ENCODE measurements at regions not wholly inside any gene's neighbourhood (a gene's known extent, or its start where the extent isn't known, plus 50 kb on each side); places are given as distances from the start of the nearest gene placed in this dataset.

DNA sequence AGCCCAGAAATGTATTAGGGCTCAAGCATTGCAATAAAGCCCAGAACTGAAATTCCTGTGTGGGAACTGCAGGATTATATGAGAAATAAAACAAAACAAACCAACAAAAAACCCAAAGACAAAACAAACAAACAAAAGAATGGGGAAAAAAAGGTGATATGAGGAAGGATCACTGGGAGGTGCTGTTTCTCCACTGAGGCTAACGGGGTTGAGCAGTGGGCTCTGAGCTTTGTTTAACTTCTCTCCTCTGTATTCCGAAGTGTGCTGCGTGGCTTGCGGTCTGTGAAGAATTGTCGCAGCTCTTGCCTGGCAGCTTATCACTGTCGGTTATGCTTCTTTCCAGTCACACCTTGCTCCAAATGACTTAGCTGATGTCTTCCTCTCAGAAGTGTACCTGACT, 106.3 kb downstream of the TENT4A start:
- Histone ChIP-seq H3K9me3 (ENCODE audit: insufficient read depth in 2 of 2, low read depth in 1 of 2, low read length in 1 of 2) (no peaks in the 10 kb centered on the region), H4K20me1 (replicated peaks in 1 of 2; ENCODE audit: control insufficient read depth in 1 of 2, insufficient read depth in 2 of 2, low read length in 2 of 2) (no peaks in the 10 kb centered on the region), H2BK12ac (ENCODE audit: low read depth, low read length) (no peak overlapping the region), H3K14ac (ENCODE audit: insufficient read length) (no peak overlapping the region), H3K4me2 (ENCODE audit: insufficient read depth in 1 of 2, low read depth in 2 of 2, low read length in 2 of 2) (no peak overlapping the region), H3K23me2 (ENCODE audit: low read depth, low read length) (no peaks in the 10 kb centered on the region), H4K91ac (replicated peaks; ENCODE audit: insufficient read length, low read length) (no peak overlapping the region), H3K79me1 (ENCODE audit: low read depth, low read length) (no peaks in the 10 kb centered on the region), H2BK20ac (ENCODE audit: low read length) (no peak overlapping the region), H3K4ac (replicated peaks; ENCODE audit: insufficient read length, low read depth, low read length) (no peak overlapping the region), H3K36me3 (ENCODE audit: control insufficient read depth in 2 of 4, insufficient read depth in 4 of 4, low read length in 3 of 4) (no peaks in the 10 kb centered on the region), H3K56ac (replicated peaks; ENCODE audit: insufficient read length, low read depth, low read length) (no peak overlapping the region), H3K79me2 (ENCODE audit: control insufficient read depth in 1 of 2, insufficient read depth in 2 of 2, low read length in 2 of 2) (no peaks in the 10 kb centered on the region), H2BK15ac (ENCODE audit: low read length) (0 out of 2 replicates have a peak overlapping the region, but pooled peaks have one; percentile 7), H3K9ac (replicated peaks in 1 of 4; ENCODE audit: extremely low read depth in 1 of 4, low read depth in 3 of 4, low read length in 3 of 4) (no peak overlapping the region), H3K27me3 (replicated peaks in 1 of 4; ENCODE audit: control insufficient read depth in 3 of 4, extremely low read depth in 1 of 4, insufficient read depth in 3 of 4, low read length in 3 of 4) (no peaks in the 10 kb centered on the region), H3K23ac (ENCODE audit: insufficient read length) (no peak overlapping the region), H3K18ac (ENCODE audit: extremely low read depth, low read length) (no peak overlapping the region), H2AK5ac (ENCODE audit: low read depth, low read length) (no peak overlapping the region), H4K8ac (ENCODE audit: extremely low read depth, insufficient read depth, low read length) (no peak overlapping the region), H4K5ac (ENCODE audit: insufficient read length, low read depth, low read length) (no peak overlapping the region), H2BK5ac (ENCODE audit: low read depth, low read length) (no peak overlapping the region), H3K27ac (ENCODE audit: low read depth, low read length) (no peak overlapping the region), H3K4me1 (replicated peaks in 1 of 4; ENCODE audit: control insufficient read depth in 3 of 4, insufficient read depth in 4 of 4, low read length in 3 of 4) (no peaks in the 10 kb centered on the region; a peak in 1 of 7 replicates), H2BK120ac (replicated peaks; ENCODE audit: low read depth, low read length) (no peak overlapping the region), H2AFZ (ENCODE audit: low read length) (peak overlapping the region; percentile 55; the same call in 1 of the 2 replicates), H3K4me3 (ENCODE audit: extremely low read depth in 1 of 4, insufficient read depth in 2 of 4, low read depth in 3 of 4, low read length in 4 of 4) (no peak overlapping the region)
- 67% methylated on average over 6 of the region's 6 CpGs; no CpG with 5 or more reads in 1 of the 2 experiments for WGBS, 2 experiments (ENCODE audit: extremely low coverage in 1 of 2, insufficient coverage in 1 of 2, insufficient read length in 1 of 2, insufficient replicate concordance in 2 of 2, low coverage in 1 of 2, low lambda C conversion rate in 2 of 2, missing lambda C conversion rate in 1 of 2)
- DNase-seq (ENCODE audit: low read depth in 1 of 2, low spot score in 2 of 2) (no peak), FAIRE-seq (peak; percentile 19)
- ChIA-PET CTCF (ENCODE audit: partially characterized antibody) (interaction anchor here (0.5 to 11.3 kb wide), 64 partner anchors 8 to 1049 kb away, joined by 3 to 97 read pairs (median 4); partner anchors contain the start of gene FASTKD3), POLR2A (ENCODE audit: partially characterized antibody) (interaction anchor here (0.6 kb wide), 1 partner anchor 54 kb away, joined by 3 read pairs; no protein-coding TSS in a partner anchor)
- TF ChIP-seq RAD21 (IDR thresholded peaks at IDR 0.05 in 1 of 2, conservative IDR thresholded peaks at IDR 0.05 in 1 of 2; ENCODE audit: low read depth in 2 of 2, low read length in 2 of 2) = peak; percentile 86 to 88
- no peak for TF ChIP-seq RFX5 (IDR thresholded peaks at IDR 0.05; ENCODE audit: borderline replicate concordance, low read depth, low read length)
- TF ChIP-seq SIX5 (IDR thresholded peaks at IDR 0.05; ENCODE audit: low read depth, low read length) = no peak
- TF ChIP-seq JUN (IDR thresholded peaks at IDR 0.05; ENCODE audit: low read depth, low read length) = no peak
- TF ChIP-seq SP2 (IDR thresholded peaks at IDR 0.05; ENCODE audit: low read length) = no peak
- TF ChIP-seq, protein P1, sequence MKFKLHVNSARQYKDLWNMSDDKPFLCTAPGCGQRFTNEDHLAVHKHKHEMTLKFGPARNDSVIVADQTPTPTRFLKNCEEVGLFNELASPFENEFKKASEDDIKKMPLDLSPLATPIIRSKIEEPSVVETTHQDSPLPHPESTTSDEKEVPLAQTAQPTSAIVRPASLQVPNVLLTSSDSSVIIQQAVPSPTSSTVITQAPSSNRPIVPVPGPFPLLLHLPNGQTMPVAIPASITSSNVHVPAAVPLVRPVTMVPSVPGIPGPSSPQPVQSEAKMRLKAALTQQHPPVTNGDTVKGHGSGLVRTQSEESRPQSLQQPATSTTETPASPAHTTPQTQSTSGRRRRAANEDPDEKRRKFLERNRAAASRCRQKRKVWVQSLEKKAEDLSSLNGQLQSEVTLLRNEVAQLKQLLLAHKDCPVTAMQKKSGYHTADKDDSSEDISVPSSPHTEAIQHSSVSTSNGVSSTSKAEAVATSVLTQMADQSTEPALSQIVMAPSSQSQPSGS (IDR thresholded peaks at IDR 0.05; ENCODE audit: low read length) = no peak
- no peak for TF ChIP-seq FOSL1 (IDR thresholded peaks at IDR 0.05; ENCODE audit: insufficient read depth, low read depth, low read length)
- TF ChIP-seq POU5F1 (IDR thresholded peaks at IDR 0.05; ENCODE audit: low read depth, low read length) = no peak
- TF ChIP-seq, protein P2, sequence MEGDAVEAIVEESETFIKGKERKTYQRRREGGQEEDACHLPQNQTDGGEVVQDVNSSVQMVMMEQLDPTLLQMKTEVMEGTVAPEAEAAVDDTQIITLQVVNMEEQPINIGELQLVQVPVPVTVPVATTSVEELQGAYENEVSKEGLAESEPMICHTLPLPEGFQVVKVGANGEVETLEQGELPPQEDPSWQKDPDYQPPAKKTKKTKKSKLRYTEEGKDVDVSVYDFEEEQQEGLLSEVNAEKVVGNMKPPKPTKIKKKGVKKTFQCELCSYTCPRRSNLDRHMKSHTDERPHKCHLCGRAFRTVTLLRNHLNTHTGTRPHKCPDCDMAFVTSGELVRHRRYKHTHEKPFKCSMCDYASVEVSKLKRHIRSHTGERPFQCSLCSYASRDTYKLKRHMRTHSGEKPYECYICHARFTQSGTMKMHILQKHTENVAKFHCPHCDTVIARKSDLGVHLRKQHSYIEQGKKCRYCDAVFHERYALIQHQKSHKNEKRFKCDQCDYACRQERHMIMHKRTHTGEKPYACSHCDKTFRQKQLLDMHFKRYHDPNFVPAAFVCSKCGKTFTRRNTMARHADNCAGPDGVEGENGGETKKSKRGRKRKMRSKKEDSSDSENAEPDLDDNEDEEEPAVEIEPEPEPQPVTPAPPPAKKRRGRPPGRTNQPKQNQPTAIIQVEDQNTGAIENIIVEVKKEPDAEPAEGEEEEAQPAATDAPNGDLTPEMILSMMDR (IDR thresholded peaks at IDR 0.05; ENCODE audit: control extremely low read depth in 1 of 3, insufficient read depth in 1 of 3, low read depth in 1 of 3, low read length in 3 of 3) = peak; percentile 17 to 64 (median 56)

All from H1 (cell line).